ENCODE measurements at regions not wholly inside any gene's neighbourhood (a gene's known extent, or its start where the extent isn't known, plus 50 kb on each side); places are given as distances from the start of the nearest gene placed in this dataset.

- H3K4me3 Mint-ChIP-seq, result no peak overlapping the region
- H3K4me1 ChIP-seq (ENCODE audit: control insufficient read depth, insufficient read depth, low read length), result no peaks in the 10 kb centered on the region
- no peaks in the 10 kb centered on the region for H3K36me3 ChIP-seq (ENCODE audit: control insufficient read depth, insufficient read depth, low read length)
- no peak overlapping the region for H3K4me3 ChIP-seq (ENCODE audit: low read length)
- H3K4me1 Mint-ChIP-seq, result peaks cover 26% of the 10 kb centered on the region
- no peaks in the 10 kb centered on the region for H3K27me3 ChIP-seq (ENCODE audit: control insufficient read depth, insufficient read depth, low read length, poor library complexity, severe bottlenecking)
- H3K9ac ChIP-seq (ENCODE audit: extremely low read depth, low read length, poor library complexity, severe bottlenecking), result no peak overlapping the region
- 94 to 100% methylated on average over 1 of the region's 2 CpGs for WGBS, 2 experiments (ENCODE audit: insufficient coverage in 1 of 2, insufficient read length in 1 of 2)
- H3K27ac ChIP-seq (ENCODE audit: low read depth, low read length), result no peak overlapping the region
- DNase-seq, result no peak
- TF ChIP-seq CTCF (conservative IDR thresholded peaks at IDR 0.05), result no peak
- no peaks in the 10 kb centered on the region for H3K9me3 Mint-ChIP-seq
- H3K27ac Mint-ChIP-seq, result no peak overlapping the region
- no peaks in the 10 kb centered on the region for H3K36me3 Mint-ChIP-seq (ENCODE audit: low read depth)
- H3K27me3 Mint-ChIP-seq (ENCODE audit: insufficient read depth), result no peaks in the 10 kb centered on the region
- no peaks in the 10 kb centered on the region for H3K9me3 ChIP-seq (ENCODE audit: control insufficient read depth, low read length)
Measured at GRCh38 chr10:52409928-52410327, 95.8 kb downstream of the DKK1 start.

- H3K27ac ChIP-seq (ENCODE audit: low read depth, low read length), result no peak overlapping the region
- WGBS, 2 experiments (ENCODE audit: insufficient coverage in 1 of 2, insufficient read length in 1 of 2), result 97 to 100% methylated on average over 5 to 21 of the region's 21 CpGs
- H3K36me3 Mint-ChIP-seq (ENCODE audit: low read depth), result no peaks in the 10 kb centered on the region
- H3K9me3 Mint-ChIP-seq, result no peaks in the 10 kb centered on the region
- TF ChIP-seq CTCF (conservative IDR thresholded peaks at IDR 0.05), result no peak
- DNase-seq, result no peak
- H3K36me3 ChIP-seq (ENCODE audit: control insufficient read depth, insufficient read depth, low read length), result no peaks in the 10 kb centered on the region
- H3K4me3 Mint-ChIP-seq, result no peak overlapping the region
- H3K4me1 ChIP-seq (ENCODE audit: control insufficient read depth, insufficient read depth, low read length), result no peaks in the 10 kb centered on the region
- H3K27ac Mint-ChIP-seq, result no peak overlapping the region
- H3K9me3 ChIP-seq (ENCODE audit: control insufficient read depth, low read length), result no peaks in the 10 kb centered on the region
- H3K4me1 Mint-ChIP-seq, result peaks cover 27% of the 10 kb centered on the region
- no peak overlapping the region for H3K4me3 ChIP-seq (ENCODE audit: low read length)
- no peaks in the 10 kb centered on the region for H3K27me3 ChIP-seq (ENCODE audit: control insufficient read depth, insufficient read depth, low read length, poor library complexity, severe bottlenecking)
- no peaks in the 10 kb centered on the region for H3K27me3 Mint-ChIP-seq (ENCODE audit: insufficient read depth)
- no peak overlapping the region for H3K9ac ChIP-seq (ENCODE audit: extremely low read depth, low read length, poor library complexity, severe bottlenecking)
Measured at GRCh38 chr10:52410916-52411315, 96.8 kb downstream of the DKK1 start.

GRCh38 chr10:52419281-52419680 is 105.2 kb downstream of the DKK1 start:
- Mint-ChIP-seq H3K27ac (no peak overlapping the region), H3K4me1 (peaks cover 7% of the 10 kb centered on the region), H3K36me3 (ENCODE audit: low read depth) (no peaks in the 10 kb centered on the region), H3K27me3 (ENCODE audit: insufficient read depth) (no peaks in the 10 kb centered on the region), H3K9me3 (no peaks in the 10 kb centered on the region), H3K4me3 (no peak overlapping the region)
- Histone ChIP-seq H3K27ac (ENCODE audit: low read depth, low read length) (no peak overlapping the region), H3K4me1 (ENCODE audit: control insufficient read depth, insufficient read depth, low read length) (peaks cover 6% of the 10 kb centered on the region), H3K27me3 (ENCODE audit: control insufficient read depth, insufficient read depth, low read length, poor library complexity, severe bottlenecking) (no peaks in the 10 kb centered on the region), H3K9me3 (ENCODE audit: control insufficient read depth, low read length) (no peaks in the 10 kb centered on the region), H3K4me3 (ENCODE audit: low read length) (no peak overlapping the region), H3K36me3 (ENCODE audit: control insufficient read depth, insufficient read depth, low read length) (no peaks in the 10 kb centered on the region), H3K9ac (ENCODE audit: extremely low read depth, low read length, poor library complexity, severe bottlenecking) (no peak overlapping the region)
- TF ChIP-seq CTCF (conservative IDR thresholded peaks at IDR 0.05), result no peak
- no peak for DNase-seq
